Bronchial epithelial cell (primary cell): ENCODE measurements at regions not wholly inside any gene's neighbourhood (a gene's known extent, or its start where the extent isn't known, plus 50 kb on each side); places are given as distances from the start of the nearest gene placed in this dataset.
A peak's percentile ranks its signal among the peaks of the same experiment; 100 is the strongest.

Experiments used
- DNase-seq: peaks from one replicate; pipeline ENCODE4 v3.0.0-alpha.2; 2010; ENCODE audit warnings: low read depth
- FAIRE-seq: peaks from 2 replicates; lab custom pipeline; 2011; peaks lifted over from hg19 to GRCh38; lab: Jason Lieb, UNC
- H3K27me3 ChIP-seq: 2 replicates; pipeline ENCODE4 v1.5.1; 2011; ENCODE audit warnings: low read length; ENCODE audit not compliant: control insufficient read depth, insufficient read depth
- H3K36me3 ChIP-seq: 2 replicates; pipeline ENCODE4 v1.5.1; 2011; ENCODE audit warnings: low read length; ENCODE audit not compliant: control insufficient read depth, insufficient read depth
- H3K4me3 ChIP-seq: 2 replicates; pipeline ENCODE4 v1.5.1; 2011; ENCODE audit warnings: mild to moderate bottlenecking, low read depth, low read length, control low read depth
- CTCF ChIP-seq: IDR thresholded peaks from 2 replicates; pipeline ENCODE4 v1.5.1; 2011; ENCODE audit warnings: mild to moderate bottlenecking, moderate library complexity, low read length, control low read depth, inconsistent platforms; ENCODE audit not compliant: insufficient read depth, severe bottlenecking

GRCh38 chr18:8965398-8965797, 137.1 kb upstream of the NDUFV2 start:
- Histone ChIP-seq H3K27me3 (no peaks in the 10 kb centered on the region), H3K4me3 (no peak overlapping the region), H3K36me3 (no peaks in the 10 kb centered on the region)
- DNase-seq: no peak
- no peak for FAIRE-seq
- TF ChIP-seq CTCF: no peak

GRCh38 chr18:8966821-8967220, 135.7 kb upstream of the NDUFV2 start:
- FAIRE-seq: no peak
- DNase-seq: no peak

DNA sequence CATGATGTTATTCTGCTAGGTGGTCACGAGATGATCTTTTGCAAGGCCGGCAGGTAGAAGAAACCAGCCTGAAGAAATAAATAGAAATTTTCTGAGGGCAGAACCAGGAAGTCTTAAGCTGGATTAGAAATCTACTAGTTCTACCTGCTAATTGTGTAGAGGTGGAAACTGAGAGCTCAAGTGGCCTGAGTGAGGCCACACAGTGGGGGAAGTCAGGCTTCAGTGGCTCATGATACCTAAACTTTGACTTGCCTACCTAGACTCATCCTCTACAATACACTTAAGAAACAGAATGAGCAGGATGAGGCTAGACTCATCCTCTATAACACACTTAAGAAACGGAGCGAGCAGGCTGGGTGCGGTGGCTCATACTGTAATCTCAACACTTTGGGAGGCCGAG, 134.9 kb upstream of the NDUFV2 start:
- no peak for TF ChIP-seq CTCF
- H3K4me3 ChIP-seq: no peak overlapping the region
- H3K36me3 ChIP-seq: no peaks in the 10 kb centered on the region
- FAIRE-seq: no peak
- no peak for DNase-seq
- H3K27me3 ChIP-seq: no peaks in the 10 kb centered on the region

More at GRCh38 chr18:8966821-8967220, 135.7 kb upstream of the NDUFV2 start:
- no peak overlapping the region for H3K4me3 ChIP-seq
- H3K27me3 ChIP-seq: no peaks in the 10 kb centered on the region
- H3K36me3 ChIP-seq: no peaks in the 10 kb centered on the region
- TF ChIP-seq CTCF: no peak

GRCh38 chr18:8969639-8970390, 132.7 kb upstream of the NDUFV2 start:
- no peaks in the 10 kb centered on the region for H3K27me3 ChIP-seq
- FAIRE-seq: no peak
- no peaks in the 10 kb centered on the region for H3K36me3 ChIP-seq
- DNase-seq: peak; percentile 26
- TF ChIP-seq CTCF: no peak
- no peak overlapping the region for H3K4me3 ChIP-seq

- DNase-seq (no peak), FAIRE-seq (no peak)
- no peak for TF ChIP-seq CTCF
- Histone ChIP-seq H3K4me3 (no peak overlapping the region), H3K36me3 (no peaks in the 10 kb centered on the region), H3K27me3 (no peaks in the 10 kb centered on the region)
These were observed 131.7 kb upstream of the NDUFV2 start for GRCh38 chr18:8970843-8971242.

- Histone ChIP-seq H3K4me3 (no peak overlapping the region), H3K27me3 (no peaks in the 10 kb centered on the region), H3K36me3 (no peaks in the 10 kb centered on the region)
- FAIRE-seq (no peak), DNase-seq (no peak)
- no peak for TF ChIP-seq CTCF
These were observed 130.4 kb upstream of the NDUFV2 start for GRCh38 chr18:8972116-8972515.
